GM12875 (cell line): ENCODE measurements at regions not wholly inside any gene's neighbourhood (a gene's known extent, or its start where the extent isn't known, plus 50 kb on each side); places are given as distances from the start of the nearest gene placed in this dataset.
"Not testable (repeated sequence)": the region's sequence is repeated elsewhere in the genome, so short reads cannot be mapped to it uniquely, and the experiment has no call there.

Source experiments
- H3K4me3 ChIP-seq: one replicate; pipeline ENCODE4 v1.5.1; 2011; ENCODE audit warnings: low read depth, low read length, control low read depth
- TF ChIP-seq, protein P1 (sequence below): IDR thresholded peaks from 2 replicates; pipeline ENCODE4 v1.5.1; 2011; ENCODE audit warnings: low read depth, mild to moderate bottlenecking, control low read depth, inconsistent platforms, low read length, moderate library complexity, borderline replicate concordance; ENCODE audit not compliant: insufficient read depth

DNA sequence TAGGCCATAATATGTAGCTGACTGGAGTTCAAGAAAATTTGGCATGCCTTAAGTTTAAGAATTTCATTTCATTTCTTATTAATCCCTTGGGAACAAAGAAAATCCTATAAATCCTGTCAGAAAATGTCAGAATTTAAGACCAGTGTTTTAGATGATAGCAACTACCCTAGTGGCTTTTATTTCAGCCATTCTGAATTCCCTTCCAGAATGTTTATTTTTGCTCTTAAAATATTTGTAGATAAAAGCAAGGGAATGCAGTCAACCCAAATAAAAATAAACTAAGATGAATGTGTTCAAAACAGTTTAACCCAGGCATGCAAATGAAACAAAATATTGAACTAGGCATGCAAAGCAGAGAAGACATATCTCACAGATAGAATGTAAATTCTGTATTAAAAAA lies 356.9 kb upstream of the LRRC4C start:
- H3K4me3 ChIP-seq: no peak overlapping the region

DNA sequence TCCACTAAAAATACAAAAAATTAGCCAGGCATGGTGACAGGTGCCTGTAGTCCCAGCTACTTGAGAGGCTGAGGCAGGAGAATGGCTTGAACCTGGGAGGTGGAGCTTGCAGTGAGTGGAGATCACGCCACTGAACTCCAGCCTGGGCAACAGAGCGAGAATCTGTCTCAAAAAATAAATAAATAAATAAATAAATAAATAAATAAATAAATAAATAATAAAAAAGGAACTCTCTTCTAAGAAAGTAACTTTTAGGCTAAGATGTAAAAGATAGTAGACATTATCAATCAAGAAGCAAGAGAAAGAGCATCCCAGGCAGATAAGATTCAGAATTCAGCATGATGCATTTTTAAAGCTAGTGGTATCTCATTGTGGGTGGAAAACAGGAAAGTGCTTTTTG lies 364.8 kb upstream of the LRRC4C start:
- H3K4me3 ChIP-seq: not testable (repeated sequence)

More for the DNA sequence above, 356.9 kb upstream of the LRRC4C start:
- TF ChIP-seq, protein P1, sequence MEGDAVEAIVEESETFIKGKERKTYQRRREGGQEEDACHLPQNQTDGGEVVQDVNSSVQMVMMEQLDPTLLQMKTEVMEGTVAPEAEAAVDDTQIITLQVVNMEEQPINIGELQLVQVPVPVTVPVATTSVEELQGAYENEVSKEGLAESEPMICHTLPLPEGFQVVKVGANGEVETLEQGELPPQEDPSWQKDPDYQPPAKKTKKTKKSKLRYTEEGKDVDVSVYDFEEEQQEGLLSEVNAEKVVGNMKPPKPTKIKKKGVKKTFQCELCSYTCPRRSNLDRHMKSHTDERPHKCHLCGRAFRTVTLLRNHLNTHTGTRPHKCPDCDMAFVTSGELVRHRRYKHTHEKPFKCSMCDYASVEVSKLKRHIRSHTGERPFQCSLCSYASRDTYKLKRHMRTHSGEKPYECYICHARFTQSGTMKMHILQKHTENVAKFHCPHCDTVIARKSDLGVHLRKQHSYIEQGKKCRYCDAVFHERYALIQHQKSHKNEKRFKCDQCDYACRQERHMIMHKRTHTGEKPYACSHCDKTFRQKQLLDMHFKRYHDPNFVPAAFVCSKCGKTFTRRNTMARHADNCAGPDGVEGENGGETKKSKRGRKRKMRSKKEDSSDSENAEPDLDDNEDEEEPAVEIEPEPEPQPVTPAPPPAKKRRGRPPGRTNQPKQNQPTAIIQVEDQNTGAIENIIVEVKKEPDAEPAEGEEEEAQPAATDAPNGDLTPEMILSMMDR: no peak

GRCh38 chr11:41826085-41826484 lies 366.6 kb upstream of the LRRC4C start:
- TF ChIP-seq, protein P1: no peak
- H3K4me3 ChIP-seq: no peak overlapping the region

DNA sequence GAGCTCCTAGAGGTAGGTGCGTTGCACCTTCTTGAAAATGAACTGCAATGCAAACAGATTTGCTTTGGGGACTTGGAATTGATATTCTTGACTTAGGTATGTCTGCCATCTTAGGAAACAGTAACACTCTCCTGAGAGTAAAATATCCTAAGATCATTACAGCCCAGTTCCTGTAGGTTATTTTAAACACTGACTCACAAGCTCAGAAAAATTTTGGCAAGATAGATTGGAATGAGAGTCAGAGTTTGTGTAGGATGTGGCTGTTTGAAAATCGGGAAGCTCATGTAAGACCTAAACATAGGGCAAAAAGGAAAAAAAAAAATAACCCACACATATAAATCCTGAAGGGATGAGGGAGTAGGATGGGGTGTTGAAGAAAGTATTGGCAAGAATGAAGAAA lies 377.0 kb upstream of the LRRC4C start:
- TF ChIP-seq, protein P1: no peak
- no peak overlapping the region for H3K4me3 ChIP-seq

GRCh38 chr11:41842673-41843072 lies 383.2 kb upstream of the LRRC4C start:
- TF ChIP-seq, protein P1: no peak

DNA sequence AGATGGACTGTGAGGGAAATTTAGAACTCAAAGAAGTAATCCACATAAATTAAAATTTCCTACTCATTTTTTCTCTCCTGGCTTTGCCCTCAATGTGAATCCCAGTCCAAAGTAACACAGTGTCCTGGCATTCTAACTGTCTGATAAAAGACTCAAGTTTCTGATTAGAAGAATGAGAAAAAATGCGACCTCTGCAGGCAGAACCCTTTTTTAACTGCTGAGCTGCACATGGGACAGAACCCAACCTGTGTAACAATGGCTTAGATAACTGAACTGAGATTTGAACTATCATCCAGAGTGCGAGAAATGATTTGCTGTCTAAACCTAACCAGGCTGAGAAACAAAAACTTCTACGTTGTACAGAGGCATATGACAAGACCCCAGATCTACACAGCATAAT lies 385.6 kb upstream of the LRRC4C start:
- TF ChIP-seq, protein P1: no peak
- no peak overlapping the region for H3K4me3 ChIP-seq

More at GRCh38 chr11:41842673-41843072, 383.2 kb upstream of the LRRC4C start:
- H3K4me3 ChIP-seq: no peak overlapping the region

- no peak overlapping the region for H3K4me3 ChIP-seq
- TF ChIP-seq, protein P1: no peak
These were observed 388.9 kb upstream of the LRRC4C start for GRCh38 chr11:41848349-41848748.

DNA sequence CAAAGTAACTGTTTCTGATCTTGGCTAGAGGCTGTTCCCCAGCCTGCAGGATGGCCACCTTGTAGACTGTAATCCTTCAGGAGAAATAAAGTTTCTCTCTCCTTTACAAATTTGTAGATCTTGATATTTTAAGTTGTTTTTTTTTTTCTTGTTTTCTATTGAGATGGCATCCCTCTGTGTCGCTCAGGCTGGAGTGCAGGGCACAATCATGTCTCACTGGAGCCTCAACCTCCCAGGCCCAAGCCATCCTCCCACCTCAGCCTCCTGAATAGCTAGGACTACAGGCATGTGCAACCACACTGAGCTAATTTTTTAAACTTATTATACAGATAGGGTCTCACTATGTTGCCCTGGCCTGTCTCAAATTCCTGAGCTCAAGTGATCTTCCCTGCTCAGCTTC lies 389.8 kb upstream of the LRRC4C start:
- H3K4me3 ChIP-seq: no peak overlapping the region
- TF ChIP-seq, protein P1: no peak
